OCI-LY3 (cell line): ENCODE measurements at regions not wholly inside any gene's neighbourhood (a gene's known extent, or its start where the extent isn't known, plus 50 kb on each side); places are given as distances from the start of the nearest gene placed in this dataset.

Experiments
- H2AFZ ChIP-seq: fragments of 200-600, 300-600 bp; shearing (Covaris generic); 2 replicates; pipeline ENCODE4 v1.6.0; 2014; ENCODE audit warnings: antibody characterized with exemption, low read depth, low read length
- H3K27ac ChIP-seq: fragments of 200-600, 300-600 bp; sonication (generic); 2 replicates; pipeline ENCODE4 v1.5.1; 2014; ENCODE audit warnings: mild to moderate bottlenecking, low read length, moderate library complexity, mixed read lengths
- H3K27me3 ChIP-seq: fragments of 200-600, 300-600 bp; sonication (generic); 2 replicates; pipeline ENCODE4 v1.6.1; 2014; ENCODE audit warnings: low read depth, low read length, mixed read lengths
- H3K36me3 ChIP-seq: fragments of 200-600, 300-600 bp; sonication (generic); replicated peaks from 2 replicates; pipeline ENCODE3; 2014; ENCODE audit warnings: low read depth, low read length, mixed read lengths
- H3K4me1 ChIP-seq: fragments of 300-600, 200-600 bp; sonication (generic); 2 replicates; pipeline ENCODE4 v1.6.1; 2014; ENCODE audit warnings: low read length, mixed read lengths
- H3K4me2 ChIP-seq: fragments of 200-600, 300-600 bp; sonication (generic); 2 replicates; pipeline ENCODE4 v1.6.1; 2014; ENCODE audit warnings: low read length, mixed read lengths
- H3K4me3 ChIP-seq: fragments of 300-600, 200-600 bp; sonication (generic); 2 replicates; pipeline ENCODE4 v1.5.1; 2014; ENCODE audit warnings: antibody characterized with exemption, mild to moderate bottlenecking, low read length, moderate library complexity
- H3K79me2 ChIP-seq: fragments of 300-600, 200-600 bp; shearing (Covaris generic); 2 replicates; pipeline ENCODE4 v1.6.1; 2014; ENCODE audit warnings: mild to moderate bottlenecking, low read length, mixed read lengths
- H3K9ac ChIP-seq: fragments of 300-600, 200-600 bp; shearing (Covaris generic); 2 replicates; pipeline ENCODE4 v1.6.0; 2014; ENCODE audit warnings: mild to moderate bottlenecking, low read length, moderate library complexity
- H3K9me3 ChIP-seq: fragments of 200-600, 300-600 bp; shearing (Covaris generic); 2 replicates; pipeline ENCODE4 v1.6.1; 2014; ENCODE audit warnings: low read length, mixed read lengths; ENCODE audit not compliant: insufficient read depth
- H4K20me1 ChIP-seq: fragments of 200-600, 300-600 bp; sonication (generic); 2 replicates; pipeline ENCODE4 v1.6.1; 2016; ENCODE audit warnings: low read length, mixed read lengths; ENCODE audit not compliant: insufficient read depth
- CTCF ChIP-seq: fragments of 200-600, 300-600 bp; sonication (generic); IDR thresholded peaks from 2 replicates; pipeline ENCODE4 v1.5.1; 2014; ENCODE audit warnings: antibody characterized with exemption, low read length, low read depth
- EZH2phosphoT487 ChIP-seq: fragments of 200-600 bp; shearing (Covaris generic); IDR thresholded peaks from 2 replicates; pipeline ENCODE4 v1.6.1; 2018; ENCODE audit warnings: antibody characterized with exemption, mixed run types, low read depth

- Histone ChIP-seq H4K20me1 (no peaks in the 10 kb centered on the region), H3K27me3 (no peaks in the 10 kb centered on the region), H3K79me2 (no peaks in the 10 kb centered on the region), H3K4me2 (no peak overlapping the region), H3K36me3 (no peaks in the 10 kb centered on the region), H3K9ac (no peak overlapping the region), H3K4me3 (no peak overlapping the region), H3K9me3 (no peaks in the 10 kb centered on the region), H3K27ac (no peak overlapping the region), H2AFZ (no peak overlapping the region), H3K4me1 (no peaks in the 10 kb centered on the region)
- TF ChIP-seq CTCF (no peak), EZH2phosphoT487 (no peak)
Measured at GRCh38 chr4:52266537-52267137, 215.5 kb downstream of the SPATA18 start.

- Histone ChIP-seq H3K4me1 (no peaks in the 10 kb centered on the region), H3K79me2 (no peaks in the 10 kb centered on the region), H3K4me2 (no peak overlapping the region), H3K27me3 (no peaks in the 10 kb centered on the region), H3K9me3 (no peaks in the 10 kb centered on the region), H4K20me1 (no peaks in the 10 kb centered on the region), H3K27ac (no peak overlapping the region), H3K9ac (no peak overlapping the region), H2AFZ (no peak overlapping the region), H3K4me3 (no peak overlapping the region), H3K36me3 (no peaks in the 10 kb centered on the region)
- TF ChIP-seq CTCF (no peak), EZH2phosphoT487 (no peak)
Measured at GRCh38 chr4:52269761-52270160, 218.7 kb downstream of the SPATA18 start.

- Histone ChIP-seq H3K79me2 (no peaks in the 10 kb centered on the region), H2AFZ (no peak overlapping the region), H3K9ac (no peak overlapping the region), H4K20me1 (no peaks in the 10 kb centered on the region), H3K9me3 (no peaks in the 10 kb centered on the region), H3K27me3 (no peaks in the 10 kb centered on the region), H3K4me2 (no peak overlapping the region), H3K27ac (no peak overlapping the region), H3K4me1 (no peaks in the 10 kb centered on the region), H3K4me3 (no peak overlapping the region), H3K36me3 (no peaks in the 10 kb centered on the region)
- TF ChIP-seq CTCF (no peak), EZH2phosphoT487 (no peak)
Measured at GRCh38 chr4:52273885-52274284, 222.8 kb downstream of the SPATA18 start.

DNA sequence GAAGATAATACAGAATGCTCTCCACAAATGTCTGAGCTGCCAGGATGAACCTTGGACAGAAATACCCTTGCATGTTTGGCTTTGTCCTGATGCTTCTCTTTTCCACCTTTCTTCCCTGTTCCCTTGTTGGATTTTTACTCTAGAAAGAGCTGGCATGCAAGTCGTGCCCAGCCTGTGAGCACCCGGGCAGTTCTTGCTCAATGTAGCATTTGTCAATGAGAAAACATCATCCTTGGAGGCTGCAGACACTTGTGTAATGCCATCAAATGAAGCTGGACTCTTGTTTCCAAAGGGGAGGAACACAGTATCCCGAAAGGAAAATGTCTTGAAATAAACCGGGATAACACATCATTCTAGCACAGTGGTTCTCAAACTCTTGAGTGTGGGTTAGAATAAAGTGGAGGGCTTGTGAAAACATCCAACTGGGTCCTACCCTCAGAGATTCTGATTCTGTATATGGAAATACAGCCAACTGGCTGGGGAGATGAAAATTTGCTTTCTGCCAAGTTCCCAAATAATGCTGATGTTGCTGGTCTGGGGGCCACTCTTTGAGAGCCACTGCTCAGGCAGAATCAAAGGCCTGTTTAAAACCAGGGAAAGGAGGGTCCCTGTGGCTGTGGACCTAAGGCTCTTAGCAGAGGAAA is 237.2 kb downstream of the SPATA18 start:
- Histone ChIP-seq H3K79me2 (no peaks in the 10 kb centered on the region), H3K4me2 (no peak overlapping the region), H3K36me3 (no peaks in the 10 kb centered on the region), H3K9ac (no peak overlapping the region), H3K4me1 (no peaks in the 10 kb centered on the region), H4K20me1 (no peaks in the 10 kb centered on the region), H3K27ac (no peak overlapping the region), H2AFZ (no peak overlapping the region), H3K4me3 (no peak overlapping the region), H3K27me3 (0 out of 2 replicates have a peak, but pooled peaks cover 5% of the 10 kb centered on the region), H3K9me3 (no peaks in the 10 kb centered on the region)
- TF ChIP-seq EZH2phosphoT487 (no peak), CTCF (no peak)
